B cell (primary cell): ENCODE measurements at regions not wholly inside any gene's neighbourhood (a gene's known extent, or its start where the extent isn't known, plus 50 kb on each side); places are given as distances from the start of the nearest gene placed in this dataset.

Source experiments
- ATAC-seq: fragments of 200-7000 bp; cut with Tn5 transposase; one replicate; pipeline ENCODE4 v1.10.0; 2021; ENCODE audit warnings: low read depth, mild to moderate bottlenecking, moderate number of reproducible peaks, moderate library complexity
- CTCF ChIA-PET: fragments of 350-600 bp; sonication (Branson Sonifier 250); formaldehyde crosslinking; loops from one replicate; lab custom pipeline; 2021; ENCODE audit warnings: antibody characterized with exemption, inconsistent platforms; lab: Charles Lee
- POLR2A ChIA-PET: fragments of 350-600 bp; sonication (Branson Sonifier 250); formaldehyde crosslinking; loops from one replicate; lab custom pipeline; 2021; ENCODE audit warnings: antibody characterized with exemption; lab: Charles Lee
- DNase-seq: peaks from one replicate; pipeline ENCODE4 v3.0.0; 2013
- H2AFZ ChIP-seq: 2 replicates; pipeline ENCODE4 v1.6.1; 2012; ENCODE audit warnings: mild to moderate bottlenecking, low read depth, low read length; ENCODE audit not compliant: insufficient read depth, poor library complexity, severe bottlenecking
- H3K27ac ChIP-seq, 2 donors: 1 replicate in 1 of 2; 2 replicates in 1 of 2; pipeline ENCODE4 v1.5.1; 2012 to 2013; ENCODE audit warnings: low read length in 2 of 2, mild to moderate bottlenecking in 2 of 2, moderate library complexity in 1 of 2
- H3K27me3 ChIP-seq, 4 experiments: fragments of 200-600 bp in 1 of 4; sonication (generic) in 1 of 4; replicated peaks in 1 of 4; 1 replicate in 2 of 4; 2 replicates in 2 of 4; pipeline versions ENCODE4 v1.6.1 to v1.7.0; 2013 to 2016; ENCODE audit warnings: low read length in 3 of 4, mild to moderate bottlenecking in 2 of 4, mixed read lengths in 1 of 4, moderate library complexity in 1 of 4; ENCODE audit not compliant: insufficient read depth in 4 of 4, control insufficient read depth in 3 of 4; ENCODE audit errors: control extremely low read depth in 1 of 4
- H3K36me3 ChIP-seq, 2 experiments: replicated peaks in 1 of 2; 1 replicate in 1 of 2; 2 replicates in 1 of 2; pipeline versions ENCODE4 v1.6.1 to v1.7.1; 2013; ENCODE audit warnings: low read length in 1 of 2; ENCODE audit not compliant: insufficient read depth in 2 of 2, control insufficient read depth in 1 of 2; ENCODE audit errors: control extremely low read depth in 1 of 2, extremely low read depth in 1 of 2
- H3K4me1 ChIP-seq, 2 donors: fragments of 200-600 bp in 1 of 2; sonication (generic) in 1 of 2; 1 replicate in 1 of 2; 2 replicates in 1 of 2; pipeline versions ENCODE4 v1.5.1 to v1.6.1; 2013 to 2017; ENCODE audit warnings: low read length in 2 of 2; ENCODE audit not compliant: control insufficient read depth in 2 of 2, insufficient read depth in 2 of 2
- H3K4me2 ChIP-seq: replicated peaks from 2 replicates; pipeline ENCODE3; 2012; ENCODE audit warnings: mild to moderate bottlenecking, low read depth, low read length; ENCODE audit not compliant: poor library complexity, severe bottlenecking
- H3K4me3 ChIP-seq, 5 experiments: fragments of 200-600 bp in 1 of 5; sonication (generic) in 1 of 5; 1 replicate in 3 of 5; 2 replicates in 2 of 5; pipeline versions ENCODE4 v1.5.1 to v1.7.0; 2011 to 2016; ENCODE audit warnings: low read length in 4 of 5, mild to moderate bottlenecking in 4 of 5, low read depth in 2 of 5, control low read depth in 1 of 5, moderate library complexity in 1 of 5; ENCODE audit not compliant: insufficient read depth in 1 of 5; ENCODE audit errors: control extremely low read depth in 1 of 5, extremely low read depth in 1 of 5
- H3K79me2 ChIP-seq: fragments of 200-600 bp; sonication (generic); one replicate; pipeline ENCODE4 v1.6.0; 2016; ENCODE audit warnings: low read length; ENCODE audit not compliant: control insufficient read depth, insufficient read depth
- H3K9ac ChIP-seq: fragments of 200-600 bp; sonication (generic); 2 replicates; pipeline ENCODE4 v1.6.1; 2017; ENCODE audit warnings: mild to moderate bottlenecking, low read length, moderate library complexity
- H3K9me3 ChIP-seq, 3 donors: one replicate each; pipeline versions ENCODE4 v1.6.1 to v1.7.1; 2013; ENCODE audit warnings: low read length in 2 of 3; ENCODE audit not compliant: control insufficient read depth in 2 of 3, insufficient read depth in 1 of 3; ENCODE audit errors: control extremely low read depth in 1 of 3
- H4K20me1 ChIP-seq: 2 replicates; pipeline ENCODE4 v1.6.0; 2012; ENCODE audit warnings: mild to moderate bottlenecking, low read length; ENCODE audit not compliant: insufficient read depth, control insufficient read depth, poor library complexity, severe bottlenecking
- H3K27ac Mint-ChIP-seq: one replicate; pipeline ENCODE4 v1.8.0; 2021; ENCODE audit warnings: mixed read lengths
- H3K27me3 Mint-ChIP-seq: one replicate; pipeline ENCODE4 v1.8.0; 2021; ENCODE audit warnings: mixed read lengths
- H3K4me1 Mint-ChIP-seq: one replicate; pipeline ENCODE4 v1.8.0; 2021; ENCODE audit warnings: mixed read lengths
- H3K4me3 Mint-ChIP-seq: one replicate; pipeline ENCODE4 v1.8.0; 2021; ENCODE audit warnings: mixed read lengths
- H3K9me3 Mint-ChIP-seq: one replicate; pipeline ENCODE4 v1.8.0; 2022; ENCODE audit warnings: mixed read lengths; ENCODE audit not compliant: insufficient read depth
- EZH2 ChIP-seq: IDR thresholded peaks from 2 replicates; pipeline ENCODE4 v1.6.1; 2012; ENCODE audit warnings: borderline replicate concordance, low read depth, mild to moderate bottlenecking, moderate library complexity, low read length; ENCODE audit not compliant: insufficient read depth, poor library complexity, severe bottlenecking
- WGBS: methylation state at CpG from one replicate; pipeline ENCODE4 v1.1.5; 2013; ENCODE audit warnings: missing lambda C conversion rate; ENCODE audit not compliant: insufficient coverage; 5-methylcytosine and 5-hydroxymethylcytosine counted together
- intact Hi-C: fragments of 100-400 bp; cut with micrococcal nuclease; formaldehyde crosslinking; loops from one replicate; pipeline ENCODE4 v1.10.0; 2022
- TF ChIP-seq, protein P1 (sequence below): fragments of 200-600 bp; IDR thresholded peaks from one replicate; pipeline ENCODE4 v1.8.0; 2022; ENCODE audit warnings: antibody characterized with exemption, mild to moderate bottlenecking

DNA sequence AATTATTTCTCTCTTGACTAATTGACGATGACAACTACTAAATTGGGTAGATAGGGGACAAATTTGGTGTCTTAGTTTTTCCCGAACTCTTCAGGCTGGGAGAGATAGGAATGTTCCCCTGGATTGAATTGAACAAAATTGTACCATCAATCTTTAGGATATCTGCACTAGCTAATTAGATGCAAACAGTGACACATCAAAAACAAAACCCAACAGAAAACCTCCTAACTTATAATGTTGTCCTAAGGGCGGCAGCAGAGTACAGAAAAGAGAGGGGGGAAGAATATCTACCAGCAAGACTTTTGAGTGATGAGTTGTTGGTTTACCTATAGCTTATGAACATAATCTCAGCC is 342.9 kb downstream of the INSIG2 start:
- peaks cover 4% of the 10 kb centered on the region for H3K27me3 Mint-ChIP-seq
- H3K79me2 ChIP-seq = no peaks in the 10 kb centered on the region
- no peak overlapping the region for H2AFZ ChIP-seq
- no peaks in the 10 kb centered on the region for H4K20me1 ChIP-seq
- H3K4me3 ChIP-seq = no peak overlapping the region
- intact Hi-C loops = no loop called here
- ATAC-seq (no peak), DNase-seq (no peak)
- H3K4me1 Mint-ChIP-seq = no peaks in the 10 kb centered on the region
- POLR2A ChIA-PET = no interaction called here
- CTCF ChIA-PET = no interaction called here
- no peaks in the 10 kb centered on the region for H3K27me3 ChIP-seq
- H3K27ac Mint-ChIP-seq = no peak overlapping the region
- H3K36me3 ChIP-seq = no peaks in the 10 kb centered on the region
- no peak overlapping the region for H3K4me3 Mint-ChIP-seq
- no peaks in the 10 kb centered on the region for H3K9me3 Mint-ChIP-seq
- H3K9me3 ChIP-seq = peaks cover 0 to 8% (median 0%) of the 10 kb centered on the region in 3 donors
- no peak overlapping the region for H3K4me2 ChIP-seq
- H3K9ac ChIP-seq = no peak overlapping the region
- no peak overlapping the region for H3K27ac ChIP-seq
- no CpG with 5 or more reads among the region's 3 CpGs for WGBS
- H3K4me1 ChIP-seq = no peaks in the 10 kb centered on the region
- no peak for TF ChIP-seq EZH2
- TF ChIP-seq, protein P1, sequence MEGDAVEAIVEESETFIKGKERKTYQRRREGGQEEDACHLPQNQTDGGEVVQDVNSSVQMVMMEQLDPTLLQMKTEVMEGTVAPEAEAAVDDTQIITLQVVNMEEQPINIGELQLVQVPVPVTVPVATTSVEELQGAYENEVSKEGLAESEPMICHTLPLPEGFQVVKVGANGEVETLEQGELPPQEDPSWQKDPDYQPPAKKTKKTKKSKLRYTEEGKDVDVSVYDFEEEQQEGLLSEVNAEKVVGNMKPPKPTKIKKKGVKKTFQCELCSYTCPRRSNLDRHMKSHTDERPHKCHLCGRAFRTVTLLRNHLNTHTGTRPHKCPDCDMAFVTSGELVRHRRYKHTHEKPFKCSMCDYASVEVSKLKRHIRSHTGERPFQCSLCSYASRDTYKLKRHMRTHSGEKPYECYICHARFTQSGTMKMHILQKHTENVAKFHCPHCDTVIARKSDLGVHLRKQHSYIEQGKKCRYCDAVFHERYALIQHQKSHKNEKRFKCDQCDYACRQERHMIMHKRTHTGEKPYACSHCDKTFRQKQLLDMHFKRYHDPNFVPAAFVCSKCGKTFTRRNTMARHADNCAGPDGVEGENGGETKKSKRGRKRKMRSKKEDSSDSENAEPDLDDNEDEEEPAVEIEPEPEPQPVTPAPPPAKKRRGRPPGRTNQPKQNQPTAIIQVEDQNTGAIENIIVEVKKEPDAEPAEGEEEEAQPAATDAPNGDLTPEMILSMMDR = no peak

- Histone ChIP-seq H3K36me3 (no peaks in the 10 kb centered on the region), H3K4me2 (no peak overlapping the region), H2AFZ (no peak overlapping the region), H3K27ac (no peak overlapping the region), H3K27me3 (no peaks in the 10 kb centered on the region), H3K9me3 (peaks cover 0 to 5% (median 0%) of the 10 kb centered on the region in 3 donors), H3K4me1 (no peaks in the 10 kb centered on the region), H3K9ac (no peak overlapping the region), H3K79me2 (no peaks in the 10 kb centered on the region), H3K4me3 (no peak overlapping the region), H4K20me1 (no peaks in the 10 kb centered on the region)
- ChIA-PET CTCF (no interaction called here), POLR2A (no interaction called here)
- intact Hi-C loops = no loop called here
- DNase-seq = no peak
- Mint-ChIP-seq H3K27me3 (peaks cover 5% of the 10 kb centered on the region), H3K4me3 (no peak overlapping the region), H3K9me3 (no peaks in the 10 kb centered on the region), H3K27ac (no peak overlapping the region), H3K4me1 (no peaks in the 10 kb centered on the region)
- TF ChIP-seq, protein P1 = no peak
- no peak for TF ChIP-seq EZH2
- WGBS = 74% methylated on average over 2 of the region's 4 CpGs
- no peak for ATAC-seq
Measured at GRCh38 chr2:118430510-118431164, 342.4 kb downstream of the INSIG2 start.
